ENCODE measurements at regions not wholly inside any gene's neighbourhood (a gene's known extent, or its start where the extent isn't known, plus 50 kb on each side); places are given as distances from the start of the nearest gene placed in this dataset.

DNA sequence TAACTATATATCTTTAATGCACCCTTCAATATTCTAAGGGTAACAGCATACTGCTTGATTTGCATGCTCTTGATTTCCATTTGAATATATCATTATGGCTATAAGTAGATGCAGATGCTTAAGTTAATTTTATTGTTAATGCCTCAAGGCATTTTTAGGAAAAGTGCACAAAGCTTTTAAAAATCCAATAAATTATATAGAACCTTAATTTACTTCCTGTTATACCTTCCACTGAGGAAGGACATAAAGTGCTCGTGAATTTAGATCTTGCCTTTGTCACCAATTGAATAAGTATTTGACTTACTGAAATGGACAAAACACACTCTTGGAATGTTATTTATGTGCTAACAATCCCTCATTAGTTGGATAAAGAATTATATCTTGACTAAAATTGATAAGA, 276.7 kb upstream of the CCDC54 start:
- H3K4me3 ChIP-seq (replicated peaks in 1 of 3): no peak overlapping the region

DNA sequence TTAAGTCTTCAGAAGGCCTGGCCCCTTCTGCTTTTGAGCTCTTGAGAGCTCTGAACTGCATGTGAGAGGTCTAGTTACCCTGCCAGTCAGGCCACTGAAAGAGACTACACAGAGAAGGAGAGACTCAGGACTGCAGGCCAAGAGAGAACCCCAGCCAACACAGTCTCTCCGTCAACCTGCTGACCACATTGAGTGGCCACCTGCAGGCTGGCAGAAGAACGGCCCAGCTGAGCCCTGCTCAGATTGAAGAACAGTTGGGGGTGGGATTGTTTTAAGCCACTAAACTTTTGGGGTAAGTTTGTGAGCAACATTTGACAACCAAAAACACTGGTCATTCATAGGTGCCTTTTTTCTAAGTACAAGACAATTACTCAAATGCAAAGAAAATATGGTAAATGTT, 273.5 kb upstream of the CCDC54 start:
- no peaks in the 10 kb centered on the region for H3K36me3 ChIP-seq
- H3K27ac ChIP-seq: no peak overlapping the region
- no peaks in the 10 kb centered on the region for H3K4me1 ChIP-seq
- no peak for DNase-seq
- intact Hi-C loops (cut with DNase I): no loop called here
- no peaks in the 10 kb centered on the region for H3K27me3 ChIP-seq
- H3K9me3 ChIP-seq: no peaks in the 10 kb centered on the region
- no peak for TF ChIP-seq POLR2A (IDR thresholded peaks at IDR 0.05)
- H3K4me3 ChIP-seq (replicated peaks in 1 of 3): no peak overlapping the region
- WGBS, 2 donors: 92 to 97% methylated on average over 2 of the region's 2 CpGs

More for the DNA sequence above, 276.7 kb upstream of the CCDC54 start:
- 70 to 80% methylated on average over 1 of the region's 1 CpG for WGBS, 2 donors
- Histone ChIP-seq H3K4me1 (no peaks in the 10 kb centered on the region), H3K27ac (no peak overlapping the region), H3K36me3 (no peaks in the 10 kb centered on the region), H3K27me3 (no peaks in the 10 kb centered on the region), H3K9me3 (no peaks in the 10 kb centered on the region)
- TF ChIP-seq, protein P1, sequence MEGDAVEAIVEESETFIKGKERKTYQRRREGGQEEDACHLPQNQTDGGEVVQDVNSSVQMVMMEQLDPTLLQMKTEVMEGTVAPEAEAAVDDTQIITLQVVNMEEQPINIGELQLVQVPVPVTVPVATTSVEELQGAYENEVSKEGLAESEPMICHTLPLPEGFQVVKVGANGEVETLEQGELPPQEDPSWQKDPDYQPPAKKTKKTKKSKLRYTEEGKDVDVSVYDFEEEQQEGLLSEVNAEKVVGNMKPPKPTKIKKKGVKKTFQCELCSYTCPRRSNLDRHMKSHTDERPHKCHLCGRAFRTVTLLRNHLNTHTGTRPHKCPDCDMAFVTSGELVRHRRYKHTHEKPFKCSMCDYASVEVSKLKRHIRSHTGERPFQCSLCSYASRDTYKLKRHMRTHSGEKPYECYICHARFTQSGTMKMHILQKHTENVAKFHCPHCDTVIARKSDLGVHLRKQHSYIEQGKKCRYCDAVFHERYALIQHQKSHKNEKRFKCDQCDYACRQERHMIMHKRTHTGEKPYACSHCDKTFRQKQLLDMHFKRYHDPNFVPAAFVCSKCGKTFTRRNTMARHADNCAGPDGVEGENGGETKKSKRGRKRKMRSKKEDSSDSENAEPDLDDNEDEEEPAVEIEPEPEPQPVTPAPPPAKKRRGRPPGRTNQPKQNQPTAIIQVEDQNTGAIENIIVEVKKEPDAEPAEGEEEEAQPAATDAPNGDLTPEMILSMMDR (IDR thresholded peaks at IDR 0.05): no peak
- TF ChIP-seq POLR2A (IDR thresholded peaks at IDR 0.05): no peak
- DNase-seq: no peak
- intact Hi-C loops (cut with DNase I): no loop called here

DNA sequence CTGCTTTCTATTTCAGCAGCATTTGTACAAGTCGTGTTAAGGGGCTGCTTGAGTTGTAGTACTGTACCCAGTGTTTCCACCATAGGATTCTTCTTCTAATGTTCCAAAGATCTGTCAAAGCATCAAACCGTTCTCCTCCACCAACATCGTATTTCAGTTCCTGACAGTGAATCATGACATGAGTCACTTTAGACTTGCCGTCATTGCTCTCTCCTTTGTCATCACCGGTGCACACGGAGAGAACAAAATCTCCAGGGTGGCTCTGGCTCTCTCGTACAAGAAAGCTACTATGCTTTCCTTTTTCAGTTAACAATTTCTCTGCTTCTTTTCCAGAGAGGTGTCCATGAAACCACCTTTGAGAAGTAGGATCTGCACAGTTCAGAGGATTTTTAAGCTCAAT, 270.9 kb upstream of the CCDC54 start:
- 93 to 97% methylated on average over 7 of the region's 7 CpGs for WGBS, 2 donors
- Histone ChIP-seq H3K27me3 (no peaks in the 10 kb centered on the region), H3K9me3 (no peaks in the 10 kb centered on the region), H3K36me3 (no peaks in the 10 kb centered on the region), H3K27ac (no peak overlapping the region), H3K4me3 (replicated peaks in 1 of 3) (no peak overlapping the region), H3K4me1 (no peaks in the 10 kb centered on the region)
- TF ChIP-seq, protein P1 (IDR thresholded peaks at IDR 0.05): no peak
- TF ChIP-seq POLR2A (IDR thresholded peaks at IDR 0.05): no peak
- DNase-seq: no peak
- intact Hi-C loops (cut with DNase I): no loop called here

DNA sequence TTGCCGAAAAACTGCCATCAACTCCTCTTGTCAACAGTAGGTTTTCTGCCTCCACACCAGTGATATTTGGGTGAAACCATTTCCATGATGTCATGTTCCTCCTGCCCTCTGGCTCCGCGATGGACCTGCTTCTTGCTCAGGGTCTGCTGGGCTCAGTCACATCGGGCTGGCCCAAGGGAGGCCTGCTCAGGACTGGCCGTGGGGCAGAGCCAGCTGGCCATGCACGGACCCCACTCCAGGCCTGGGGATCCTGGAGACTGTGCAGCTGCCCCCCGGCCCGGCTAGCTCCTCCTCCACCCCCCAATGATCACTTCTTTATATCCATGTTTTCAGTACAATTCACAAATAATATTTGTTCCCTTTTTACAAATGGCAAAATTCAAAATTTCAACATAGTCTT, 270.3 kb upstream of the CCDC54 start:
- H3K9me3 ChIP-seq: no peaks in the 10 kb centered on the region
- TF ChIP-seq, protein P1 (IDR thresholded peaks at IDR 0.05): no peak
- no peak for TF ChIP-seq POLR2A (IDR thresholded peaks at IDR 0.05)

DNA sequence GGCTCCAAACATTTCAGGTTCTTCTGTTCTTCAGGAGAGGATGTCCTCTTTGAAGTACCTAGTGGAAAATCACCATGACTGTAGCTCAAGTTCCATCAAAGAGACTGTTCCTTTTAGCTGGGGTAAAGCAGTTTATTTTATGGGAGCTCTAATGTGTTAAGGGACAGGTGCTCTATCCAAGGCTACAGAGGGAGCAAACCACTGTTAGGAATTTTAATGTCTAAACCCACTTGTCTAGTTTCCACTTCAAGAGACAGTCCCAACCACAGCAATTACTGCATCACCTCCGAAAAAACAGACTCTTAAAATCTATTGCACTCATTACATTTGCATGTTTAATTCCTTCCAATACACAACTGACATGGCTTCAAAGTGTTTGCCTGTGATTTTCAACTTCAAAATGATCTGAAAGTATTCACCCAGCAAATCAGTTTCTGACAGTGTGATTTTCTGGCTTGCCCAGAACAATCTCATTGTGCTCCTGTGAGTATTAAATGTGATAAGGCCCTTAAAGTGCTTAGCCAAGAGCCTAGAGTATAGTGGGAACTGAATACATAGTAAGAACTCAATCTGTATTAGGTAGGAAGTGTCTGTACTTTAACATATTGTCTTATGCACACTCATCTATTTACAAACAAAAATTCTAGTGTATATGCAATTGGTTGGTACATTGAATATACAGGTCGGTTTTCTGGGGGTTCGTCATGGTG, 266.5 kb upstream of the CCDC54 start:
- DNase-seq: no peak
- Histone ChIP-seq H3K27ac (no peak overlapping the region), H3K4me1 (no peaks in the 10 kb centered on the region), H3K9me3 (no peaks in the 10 kb centered on the region), H3K36me3 (no peaks in the 10 kb centered on the region), H3K27me3 (no peaks in the 10 kb centered on the region), H3K4me3 (replicated peaks in 1 of 3) (no peak overlapping the region)
- intact Hi-C loops (cut with DNase I): no loop called here
- TF ChIP-seq, protein P1 (IDR thresholded peaks at IDR 0.05): no peak
- TF ChIP-seq POLR2A (IDR thresholded peaks at IDR 0.05): no peak
- WGBS, 2 donors: 83 to 84% methylated on average over 3 of the region's 3 CpGs

More for the DNA sequence above, 270.3 kb upstream of the CCDC54 start:
- Histone ChIP-seq H3K27ac (no peak overlapping the region), H3K4me3 (replicated peaks in 1 of 3) (no peak overlapping the region), H3K27me3 (no peaks in the 10 kb centered on the region), H3K4me1 (no peaks in the 10 kb centered on the region), H3K36me3 (no peaks in the 10 kb centered on the region)
- DNase-seq: no peak
- WGBS, 2 donors: 94 to 98% methylated on average over 8 of the region's 8 CpGs
- intact Hi-C loops (cut with DNase I): no loop called here
